ENCODE measurements at regions not wholly inside any gene's neighbourhood (a gene's known extent, or its start where the extent isn't known, plus 50 kb on each side); places are given as distances from the start of the nearest gene placed in this dataset.

DNA sequence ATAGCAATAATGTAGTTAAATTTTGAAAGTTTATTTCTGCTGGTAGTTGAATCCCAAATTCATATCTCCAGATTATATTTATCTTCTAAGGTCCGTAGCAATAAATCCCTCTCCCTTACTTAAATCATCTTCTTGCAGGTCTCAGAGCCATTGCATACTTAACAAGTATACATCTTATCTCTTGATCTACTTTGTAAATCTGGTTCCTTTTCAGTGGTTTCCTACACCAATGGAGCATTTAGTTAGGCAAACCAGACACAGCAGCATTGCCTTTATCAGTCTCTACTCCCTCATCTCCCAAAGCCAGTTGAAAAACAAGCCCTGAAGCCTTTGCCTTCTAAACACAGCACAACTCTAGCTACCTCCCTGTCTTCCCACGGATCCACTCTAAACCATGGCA lies 440.9 kb downstream of the CNTN6 start:
- no peak for DNase-seq (ENCODE audit: low read depth)
- in situ Hi-C loops (cut with HindIII; ENCODE audit: low pct_unique_long_range_greater_than_20kb, low sequenced_read_pairs), result no loop called here

DNA sequence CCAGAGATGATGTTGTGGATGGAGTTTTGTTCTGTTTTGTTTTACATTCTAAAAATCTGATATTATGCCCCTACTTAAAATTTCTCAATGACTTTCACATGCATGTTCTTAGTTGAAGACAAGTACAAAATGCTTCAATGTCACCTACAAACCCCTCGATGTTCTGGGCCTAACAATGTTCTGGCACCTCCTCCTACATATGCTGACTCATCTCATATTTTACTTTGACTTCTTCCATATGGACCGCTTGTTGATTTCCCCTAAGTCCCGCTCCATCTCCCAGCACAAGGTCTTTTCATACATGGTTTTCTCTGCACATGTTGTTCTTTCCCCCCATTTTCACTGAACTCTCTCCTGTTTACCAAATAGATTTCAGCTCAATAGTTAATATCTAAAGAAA lies 441.4 kb downstream of the CNTN6 start:
- DNase-seq (ENCODE audit: low read depth), result no peak
- in situ Hi-C loops (cut with HindIII; ENCODE audit: low pct_unique_long_range_greater_than_20kb, low sequenced_read_pairs), result no loop called here

DNA sequence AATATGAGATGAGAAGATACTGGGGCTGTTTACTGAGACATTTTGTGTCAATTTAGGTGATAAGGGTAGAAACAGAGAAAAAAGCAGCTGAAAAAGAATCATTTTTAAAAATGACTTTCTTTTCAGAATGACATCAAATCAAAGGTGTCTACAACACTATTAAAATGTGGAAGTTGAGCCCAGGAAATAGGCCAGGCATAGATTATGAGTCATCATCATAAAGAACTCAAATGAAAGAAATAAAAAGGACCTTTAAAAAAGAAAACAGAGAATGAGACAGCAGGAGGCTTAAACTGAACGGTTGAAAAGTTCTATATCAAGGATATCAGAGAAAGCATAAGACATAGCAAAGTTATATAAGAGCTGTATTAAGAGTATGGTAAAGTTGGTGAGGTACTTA lies 442.5 kb downstream of the CNTN6 start:
- in situ Hi-C loops (cut with HindIII; ENCODE audit: low pct_unique_long_range_greater_than_20kb, low sequenced_read_pairs), result no loop called here
- no peak for DNase-seq (ENCODE audit: low read depth)

DNA sequence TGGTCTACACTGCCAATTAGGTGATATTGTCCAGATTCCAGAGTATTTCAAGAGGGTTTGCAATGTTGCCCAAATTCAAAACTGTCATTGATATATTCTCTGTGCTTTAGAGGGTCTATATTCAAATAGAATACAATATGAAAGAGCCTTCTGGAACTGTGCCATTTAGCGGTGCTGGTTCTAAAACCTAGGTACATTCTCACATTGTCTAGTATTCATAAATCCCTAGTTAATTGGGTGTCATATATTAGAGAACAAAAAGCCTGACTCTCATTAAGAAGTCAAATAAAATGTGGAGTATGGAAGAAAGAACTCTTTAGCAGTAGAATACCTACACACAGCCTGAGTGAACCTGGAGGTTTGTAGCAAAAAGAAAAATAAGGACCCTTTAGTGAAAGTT lies 447.9 kb downstream of the CNTN6 start:
- in situ Hi-C loops (cut with HindIII; ENCODE audit: low pct_unique_long_range_greater_than_20kb, low sequenced_read_pairs), result no loop called here
- DNase-seq (ENCODE audit: low read depth), result no peak

DNA sequence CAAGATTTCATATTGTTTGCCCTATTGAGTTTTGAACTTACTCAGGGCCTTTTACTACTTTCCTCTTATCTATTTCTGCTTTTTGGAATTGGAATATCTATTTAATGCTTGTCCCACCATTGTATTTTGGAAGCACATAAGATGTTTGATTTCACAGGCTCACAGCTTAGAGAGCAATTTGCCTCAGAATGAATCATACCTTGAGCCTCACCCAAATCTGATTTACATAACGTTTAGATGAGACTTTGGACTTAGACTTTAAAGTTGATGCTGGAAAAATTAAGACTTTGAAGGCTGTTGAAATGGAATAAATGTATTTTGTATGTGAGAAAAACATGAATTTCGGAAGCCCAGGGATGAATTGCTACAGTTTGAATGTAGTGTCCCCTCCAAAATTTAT lies 458.9 kb downstream of the CNTN6 start:
- in situ Hi-C loops (cut with HindIII; ENCODE audit: low pct_unique_long_range_greater_than_20kb, low sequenced_read_pairs), result no loop called here
- DNase-seq (ENCODE audit: low read depth), result no peak

DNA sequence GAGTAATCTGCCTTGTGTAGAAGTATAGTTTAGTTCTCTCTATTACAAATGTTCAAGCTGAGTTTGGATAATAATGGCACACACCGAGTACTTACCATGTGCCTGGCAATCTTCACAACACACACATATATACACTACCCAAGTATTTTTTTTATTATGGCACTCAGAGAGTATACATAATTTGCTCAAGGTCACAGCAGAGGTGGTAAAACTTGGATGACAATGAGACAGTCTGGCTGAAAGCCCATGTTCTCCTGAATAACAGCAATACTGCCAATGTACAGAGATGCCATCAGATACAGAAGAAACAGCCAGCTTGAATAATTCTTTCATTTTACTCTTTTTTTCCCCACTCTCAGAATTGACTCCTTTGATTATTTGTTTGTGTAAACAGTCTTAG lies 460.0 kb downstream of the CNTN6 start:
- in situ Hi-C loops (cut with HindIII; ENCODE audit: low pct_unique_long_range_greater_than_20kb, low sequenced_read_pairs), result no loop called here
- no peak for DNase-seq (ENCODE audit: low read depth)

DNA sequence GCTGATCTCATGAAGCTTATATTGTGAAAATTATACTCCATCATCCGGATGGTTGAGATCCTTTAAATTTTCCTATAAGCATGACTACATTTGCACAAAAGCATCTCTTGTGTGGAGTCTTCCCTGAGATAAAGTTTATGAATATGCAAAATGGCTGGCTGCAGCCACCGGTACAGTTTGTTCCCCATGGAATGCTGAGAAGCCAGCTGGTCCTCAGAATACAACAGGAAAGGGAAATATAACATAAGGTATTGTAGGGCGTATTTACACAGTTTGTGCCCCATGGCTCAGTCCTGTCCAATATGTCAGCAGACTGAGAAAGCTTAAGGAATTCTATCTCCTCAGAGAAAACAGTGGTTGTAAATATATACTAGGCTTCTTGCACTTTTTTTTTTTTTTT lies 468.6 kb downstream of the CNTN6 start:
- in situ Hi-C loops (cut with HindIII; ENCODE audit: low pct_unique_long_range_greater_than_20kb, low sequenced_read_pairs), result no loop called here
- no peak for DNase-seq (ENCODE audit: low read depth)

DNA sequence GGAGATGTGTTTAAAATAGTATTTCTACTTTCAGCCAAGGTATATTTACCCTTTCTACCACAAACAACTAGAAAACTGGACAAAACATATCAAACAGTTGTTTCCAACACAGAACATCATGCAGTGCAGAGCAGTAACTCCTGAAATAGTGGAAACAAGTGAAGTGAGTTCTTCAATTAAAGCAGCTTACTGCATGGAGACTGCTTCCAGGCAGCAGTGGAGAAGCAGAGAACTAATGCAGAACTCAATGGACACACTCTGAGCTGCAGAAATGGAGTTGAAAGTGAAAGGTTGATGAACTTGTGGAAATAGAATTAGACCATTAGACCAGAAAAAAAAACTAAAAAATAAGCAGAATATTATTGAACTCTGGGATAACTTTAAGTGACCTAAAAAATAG lies 478.9 kb downstream of the CNTN6 start:
- in situ Hi-C loops (cut with HindIII; ENCODE audit: low pct_unique_long_range_greater_than_20kb, low sequenced_read_pairs), result no loop called here
- DNase-seq (ENCODE audit: low read depth), result no peak

DNA sequence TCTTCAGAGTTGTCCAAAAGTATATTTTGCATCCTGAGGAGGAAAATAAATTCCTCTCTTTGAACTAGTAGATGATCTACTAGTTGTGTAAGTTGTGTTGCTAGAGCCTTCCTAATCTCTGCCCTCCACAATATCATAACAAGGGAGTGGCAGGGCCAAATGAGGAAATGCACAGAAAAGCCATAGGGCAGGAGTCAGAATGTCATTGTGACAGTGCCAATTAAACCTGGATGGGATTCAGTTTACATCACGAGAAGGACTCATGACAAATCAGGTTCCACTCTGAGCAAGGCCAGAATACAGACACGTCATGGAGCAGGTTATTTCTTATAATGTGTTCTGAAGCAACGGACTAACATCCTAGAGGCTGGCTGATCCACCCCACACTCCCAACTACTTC lies 483.2 kb downstream of the CNTN6 start:
- DNase-seq (ENCODE audit: low read depth), result no peak
- in situ Hi-C loops (cut with HindIII; ENCODE audit: low pct_unique_long_range_greater_than_20kb, low sequenced_read_pairs), result no loop called here

DNA sequence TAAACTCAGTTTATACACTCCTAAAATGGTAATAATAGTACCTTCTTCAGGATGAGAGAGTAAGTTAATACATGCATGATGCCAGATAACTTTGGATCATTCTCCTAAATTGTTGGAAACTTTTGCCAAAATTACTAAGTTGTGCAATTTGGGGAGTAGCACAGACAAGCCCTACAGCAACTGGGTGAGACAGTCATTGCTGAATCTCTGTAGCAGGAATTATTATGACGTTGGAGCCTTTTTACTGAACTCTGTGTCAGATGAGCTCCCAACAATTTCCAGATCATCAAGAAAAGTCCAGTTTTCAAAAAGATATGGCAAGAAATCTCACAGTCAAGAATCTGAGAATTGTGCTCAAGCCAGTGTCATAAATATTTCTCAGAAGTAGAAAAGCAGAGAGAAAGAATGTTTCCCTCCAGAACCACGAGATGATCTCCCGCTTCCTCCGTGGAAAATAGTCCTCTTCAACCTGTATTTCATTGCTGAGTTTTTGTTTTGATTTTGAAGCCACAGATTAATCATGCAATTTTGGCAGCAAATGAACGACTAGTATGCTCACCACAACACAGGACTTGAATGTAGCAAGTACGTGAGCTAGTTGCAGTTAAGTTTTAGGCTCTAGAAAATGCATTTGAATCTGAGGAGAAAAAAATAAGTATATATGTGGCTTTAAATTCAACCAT lies 485.4 kb downstream of the CNTN6 start:
- in situ Hi-C loops (cut with HindIII; ENCODE audit: low pct_unique_long_range_greater_than_20kb, low sequenced_read_pairs), result no loop called here
- DNase-seq (ENCODE audit: low read depth), result no peak

DNA sequence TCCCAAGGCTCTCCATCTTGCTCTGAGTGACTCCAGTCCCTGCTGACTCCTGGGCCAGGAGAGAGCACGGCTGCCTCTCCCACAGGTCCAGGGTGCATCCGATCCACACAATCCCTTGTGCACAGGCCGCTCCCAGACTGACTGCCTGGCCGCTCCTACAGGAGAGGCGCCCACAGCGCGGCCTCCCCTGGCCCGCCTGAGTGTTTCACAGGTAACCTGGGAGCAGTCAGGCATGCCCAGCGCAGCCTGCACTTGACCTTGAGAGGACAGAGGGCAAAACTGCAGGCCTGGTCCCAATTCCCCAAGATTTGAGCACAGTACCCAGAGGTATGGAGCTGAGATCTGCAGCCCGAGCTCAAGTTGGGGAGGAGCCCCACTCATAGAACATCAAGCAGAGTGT lies 490.2 kb downstream of the CNTN6 start:
- in situ Hi-C loops (cut with HindIII; ENCODE audit: low pct_unique_long_range_greater_than_20kb, low sequenced_read_pairs), result no loop called here
- DNase-seq (ENCODE audit: low read depth), result no peak

DNA sequence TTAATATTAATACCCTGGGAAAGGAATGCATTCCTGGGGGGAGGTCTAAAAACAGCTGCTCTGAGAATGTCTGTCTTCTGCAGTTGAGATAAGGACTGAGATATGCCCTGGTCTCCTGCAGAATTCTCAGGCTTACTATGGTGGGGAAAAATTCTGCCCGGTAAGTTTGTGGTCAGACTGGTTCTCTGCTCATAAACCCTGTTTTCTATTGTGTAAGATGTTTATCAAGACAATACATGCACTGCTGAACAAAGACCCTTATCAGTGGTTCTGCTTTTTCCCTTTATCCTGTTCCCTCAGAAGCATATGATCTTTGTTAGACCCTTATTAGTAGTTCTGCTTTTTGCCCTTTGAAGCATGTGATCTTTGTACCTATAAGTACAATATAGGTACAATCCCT lies 494.6 kb downstream of the CNTN6 start:
- in situ Hi-C loops (cut with HindIII; ENCODE audit: low pct_unique_long_range_greater_than_20kb, low sequenced_read_pairs), result no loop called here

DNA sequence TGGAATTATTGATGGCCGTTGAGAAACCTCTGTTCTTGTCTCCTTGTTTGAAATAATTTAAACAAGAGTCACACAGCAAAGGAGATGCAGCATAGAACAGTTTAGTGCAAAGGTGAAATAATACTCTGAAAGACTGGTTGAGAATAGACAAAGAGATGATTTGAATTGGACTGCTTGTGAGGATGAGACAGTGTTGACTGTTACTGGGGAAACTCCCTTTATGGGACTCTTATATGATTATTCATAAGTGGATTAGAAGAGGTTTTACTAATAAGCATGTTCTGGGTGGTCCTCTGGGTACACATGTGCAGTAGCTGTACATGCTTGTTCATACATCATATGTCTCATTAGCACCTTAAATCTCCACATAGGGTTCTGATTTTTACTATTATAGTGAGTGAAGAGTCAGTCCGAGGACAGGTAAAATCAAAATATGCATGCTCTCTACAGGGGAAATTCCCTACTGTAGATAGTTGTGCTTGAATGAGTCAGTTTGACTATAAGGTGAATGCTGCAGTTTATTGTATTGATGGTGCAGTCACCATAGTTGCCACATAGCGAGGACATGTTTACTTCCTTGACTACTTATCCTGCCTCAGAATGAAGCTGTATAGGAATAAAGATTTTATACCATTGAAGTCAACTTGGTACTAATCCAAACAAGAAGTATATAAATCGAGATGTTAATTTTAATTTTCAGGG lies 498.7 kb downstream of the CNTN6 start:
- DNase-seq (ENCODE audit: low read depth), result no peak
- in situ Hi-C loops (cut with HindIII; ENCODE audit: low pct_unique_long_range_greater_than_20kb, low sequenced_read_pairs), result no loop called here

More for the DNA sequence above, 494.6 kb downstream of the CNTN6 start:
- DNase-seq (ENCODE audit: low read depth), result no peak

DNA sequence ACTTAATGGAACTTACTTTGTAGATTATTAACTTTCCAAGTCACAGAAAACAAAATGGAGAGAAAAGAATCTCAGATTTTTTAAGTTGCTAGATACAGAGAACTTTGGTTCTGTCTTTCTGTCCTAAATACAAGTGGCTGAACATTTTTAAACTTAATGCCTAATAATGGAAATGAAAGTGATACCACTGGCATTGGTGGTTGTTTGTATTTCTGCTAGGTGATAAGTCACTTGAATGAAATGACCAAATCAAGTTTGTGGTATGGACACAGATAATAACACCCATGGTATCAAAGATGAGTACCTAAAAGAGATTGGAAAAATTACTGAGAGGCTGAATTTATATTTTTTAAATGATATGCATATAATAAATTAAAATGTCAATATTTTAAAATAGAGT lies 502.1 kb downstream of the CNTN6 start:
- DNase-seq (ENCODE audit: low read depth), result no peak
- in situ Hi-C loops (cut with HindIII; ENCODE audit: low pct_unique_long_range_greater_than_20kb, low sequenced_read_pairs), result no loop called here

DNA sequence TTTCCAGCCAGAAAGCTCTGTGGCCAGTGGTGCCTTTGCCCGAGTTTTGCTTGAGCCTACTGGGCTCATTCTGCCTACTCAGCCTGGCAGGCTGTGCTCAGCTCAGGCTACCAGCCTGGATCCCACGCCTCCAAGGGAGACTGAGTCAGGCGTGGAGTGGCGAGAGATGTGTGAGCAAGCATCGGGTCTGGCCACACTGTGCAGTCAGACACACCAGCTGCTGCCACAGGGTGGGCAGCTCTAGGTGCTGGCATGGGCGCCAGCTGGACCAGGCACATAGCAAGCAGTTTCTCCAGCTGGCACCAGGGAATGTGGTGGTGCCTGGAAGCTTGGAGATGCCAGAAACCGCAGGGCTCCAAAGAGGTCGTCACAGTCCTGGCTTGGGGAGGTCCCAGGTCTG lies 498.5 kb upstream of the CNTN4 start:
- in situ Hi-C loops (cut with HindIII; ENCODE audit: low pct_unique_long_range_greater_than_20kb, low sequenced_read_pairs), result no loop called here
- no peak for DNase-seq (ENCODE audit: low read depth)

DNA sequence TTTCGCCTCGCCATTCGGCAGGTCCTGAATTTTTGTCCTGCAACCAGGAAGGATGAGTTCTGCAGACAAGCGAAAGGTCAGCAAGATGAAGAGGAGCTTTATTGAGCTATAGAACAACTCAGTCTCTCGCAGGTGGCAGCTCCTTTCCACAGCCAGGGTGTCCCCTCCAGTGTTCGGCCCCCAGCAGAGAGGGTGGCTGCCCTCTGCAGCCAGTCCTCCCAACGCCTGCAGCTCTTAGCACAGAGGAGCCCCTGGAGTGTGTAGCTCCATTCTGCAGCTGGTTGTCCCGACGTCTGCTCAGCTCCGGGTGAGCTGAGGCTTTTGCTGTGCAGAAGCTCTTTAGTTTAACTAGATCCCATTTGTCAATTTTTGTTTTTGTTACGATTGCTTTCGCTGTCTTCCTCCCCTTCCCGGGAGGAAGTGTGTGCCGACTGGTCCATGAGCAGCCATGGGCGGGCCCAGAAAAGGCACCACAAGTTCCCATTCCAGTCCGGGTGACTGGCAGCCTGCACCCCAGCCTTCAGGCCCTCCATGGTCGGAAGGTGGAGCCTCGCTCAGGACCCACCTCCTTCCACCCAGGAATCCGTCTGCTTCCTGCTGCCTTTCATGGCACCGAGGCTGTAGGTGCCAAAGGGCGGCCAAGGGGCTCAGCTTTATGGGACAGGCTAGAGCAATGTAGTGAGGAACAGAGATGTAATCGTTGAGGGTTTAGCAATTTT lies 497.8 kb upstream of the CNTN4 start:
- in situ Hi-C loops (cut with HindIII; ENCODE audit: low pct_unique_long_range_greater_than_20kb, low sequenced_read_pairs), result no loop called here

DNA sequence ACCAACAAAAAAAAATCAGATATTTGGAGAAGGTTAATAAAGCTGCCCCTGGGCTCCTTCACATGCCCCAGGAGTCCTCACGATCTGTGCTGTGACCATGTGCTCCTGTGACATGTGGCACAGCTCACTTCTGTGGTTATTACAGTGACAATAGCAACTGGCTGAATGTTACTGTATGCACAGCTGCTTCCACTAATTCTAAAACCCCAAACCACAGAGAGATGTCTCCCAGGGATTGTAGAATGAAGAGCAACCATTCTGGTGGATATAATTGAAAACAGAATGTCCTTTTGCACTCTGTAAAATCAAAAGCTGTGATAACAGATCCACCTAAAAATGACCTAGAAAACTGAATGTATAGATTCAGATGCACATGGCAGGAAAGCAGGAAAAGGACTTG lies 489.2 kb upstream of the CNTN4 start:
- DNase-seq (ENCODE audit: low read depth), result no peak
- in situ Hi-C loops (cut with HindIII; ENCODE audit: low pct_unique_long_range_greater_than_20kb, low sequenced_read_pairs), result no loop called here

More for the DNA sequence above, 497.8 kb upstream of the CNTN4 start:
- no peak for DNase-seq (ENCODE audit: low read depth)

DNA sequence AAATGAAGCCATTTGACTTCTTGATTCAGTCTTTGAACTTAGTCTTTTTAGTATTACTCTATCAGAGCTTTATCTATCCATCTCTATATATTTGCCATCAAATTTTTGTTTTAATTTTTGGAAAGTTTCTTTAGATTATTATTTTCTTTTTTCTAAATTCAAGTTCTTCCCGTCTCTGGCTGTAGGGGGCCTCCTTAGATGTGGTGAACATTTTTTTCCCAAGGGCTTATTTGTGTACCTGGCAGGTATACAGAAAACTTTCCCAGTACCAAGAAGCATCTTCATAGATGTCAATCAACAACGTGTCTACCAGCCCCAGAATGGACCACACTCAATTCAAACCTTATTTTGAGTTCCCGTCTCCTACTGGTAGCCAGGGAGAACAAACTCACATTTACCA lies 486.8 kb upstream of the CNTN4 start:
- no peak for DNase-seq (ENCODE audit: low read depth)
- in situ Hi-C loops (cut with HindIII; ENCODE audit: low pct_unique_long_range_greater_than_20kb, low sequenced_read_pairs), result no loop called here

DNA sequence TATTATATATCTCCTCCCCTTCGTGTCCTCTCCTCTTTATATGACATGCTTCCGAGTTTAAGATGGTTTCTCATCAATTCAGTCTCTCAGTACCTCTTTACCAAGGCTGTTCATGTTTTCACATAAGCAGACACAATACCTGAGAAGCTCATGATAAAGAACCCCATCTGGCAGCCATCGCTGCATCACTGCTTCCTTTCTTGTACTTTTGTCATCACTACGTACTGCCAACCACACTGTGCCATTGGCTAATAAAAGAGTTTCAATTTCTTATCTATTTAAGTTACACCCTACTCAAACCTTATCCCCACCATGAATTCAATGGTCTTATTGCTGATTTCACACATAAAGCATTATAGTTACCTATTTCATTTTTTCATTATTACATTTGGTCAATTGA lies 484.7 kb upstream of the CNTN4 start:
- in situ Hi-C loops (cut with HindIII; ENCODE audit: low pct_unique_long_range_greater_than_20kb, low sequenced_read_pairs), result no loop called here
- DNase-seq (ENCODE audit: low read depth), result no peak

DNA sequence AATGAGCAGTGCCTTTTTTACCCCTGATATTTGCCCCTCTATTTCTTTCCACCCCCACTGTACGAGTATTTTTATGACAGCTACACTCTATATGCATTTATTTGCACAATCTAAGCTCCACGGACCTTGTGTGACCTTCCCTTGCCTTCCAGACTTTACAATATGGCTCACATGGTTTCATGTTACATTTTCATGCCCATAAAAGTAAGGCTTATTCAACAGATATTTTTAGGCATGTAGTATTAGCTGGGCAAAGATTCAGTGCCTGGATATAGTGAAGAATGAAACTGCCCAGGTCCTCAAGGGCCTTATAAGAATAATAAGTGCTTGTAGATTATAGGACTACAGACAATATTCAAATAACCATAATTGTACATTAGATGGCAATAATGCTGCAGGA lies 481.9 kb upstream of the CNTN4 start:
- DNase-seq (ENCODE audit: low read depth), result no peak
- in situ Hi-C loops (cut with HindIII; ENCODE audit: low pct_unique_long_range_greater_than_20kb, low sequenced_read_pairs), result no loop called here

All from Caki2 (cell line).